ENCODE measurements at regions not wholly inside any gene's neighbourhood (a gene's known extent, or its start where the extent isn't known, plus 50 kb on each side); places are given as distances from the start of the nearest gene placed in this dataset.

DNA sequence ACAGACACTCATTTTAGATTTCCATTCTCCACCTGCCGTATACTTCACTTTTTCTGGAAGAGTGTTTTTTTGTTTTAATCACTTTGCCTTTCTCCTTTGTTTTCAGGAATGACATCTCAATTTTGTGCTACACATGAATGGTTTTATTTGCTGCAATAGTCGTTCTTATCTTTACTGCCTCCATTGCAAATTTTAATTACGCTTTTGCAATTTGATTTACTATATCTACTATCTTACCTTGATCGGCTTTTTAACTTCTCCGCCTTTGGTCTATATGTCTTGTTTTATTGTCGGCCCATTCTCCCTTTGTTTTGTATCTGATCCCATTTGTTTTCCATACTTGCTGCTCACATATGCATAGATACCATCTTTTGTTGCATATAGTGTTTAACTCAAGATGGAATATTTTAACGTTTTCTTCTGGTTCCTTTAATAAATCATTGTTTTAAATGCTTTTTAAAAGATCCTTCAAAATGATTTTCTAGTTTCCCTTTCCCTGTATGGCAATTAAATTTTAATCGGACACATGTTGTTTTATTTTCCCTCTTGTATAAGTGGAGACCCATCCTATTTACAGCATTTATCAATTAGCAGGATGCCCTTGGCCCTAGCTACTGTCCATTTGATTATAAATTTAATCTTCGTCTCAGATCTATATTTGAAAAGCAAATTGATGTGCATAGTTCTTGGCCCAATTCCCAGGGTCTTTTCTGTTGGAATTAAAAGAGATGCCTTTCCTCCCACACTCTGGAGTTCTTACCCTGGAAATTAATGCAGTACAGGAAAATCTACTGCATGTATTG is 97.2 kb upstream of the CNTN4 start:
- intact Hi-C loops (cut with DNase I; ENCODE audit: low total_unique reads): no loop called here
- H3K4me1 ChIP-seq: no peaks in the 10 kb centered on the region
- WGBS, 2 donors: 76 to 78% methylated on average over 9 of the region's 9 CpGs
- H3K4me3 ChIP-seq: no peak overlapping the region
- H3K36me3 ChIP-seq (ENCODE audit: low read depth, missing control alignments): no peaks in the 10 kb centered on the region
- H3K27me3 ChIP-seq: no peaks in the 10 kb centered on the region
- TF ChIP-seq, protein P1, sequence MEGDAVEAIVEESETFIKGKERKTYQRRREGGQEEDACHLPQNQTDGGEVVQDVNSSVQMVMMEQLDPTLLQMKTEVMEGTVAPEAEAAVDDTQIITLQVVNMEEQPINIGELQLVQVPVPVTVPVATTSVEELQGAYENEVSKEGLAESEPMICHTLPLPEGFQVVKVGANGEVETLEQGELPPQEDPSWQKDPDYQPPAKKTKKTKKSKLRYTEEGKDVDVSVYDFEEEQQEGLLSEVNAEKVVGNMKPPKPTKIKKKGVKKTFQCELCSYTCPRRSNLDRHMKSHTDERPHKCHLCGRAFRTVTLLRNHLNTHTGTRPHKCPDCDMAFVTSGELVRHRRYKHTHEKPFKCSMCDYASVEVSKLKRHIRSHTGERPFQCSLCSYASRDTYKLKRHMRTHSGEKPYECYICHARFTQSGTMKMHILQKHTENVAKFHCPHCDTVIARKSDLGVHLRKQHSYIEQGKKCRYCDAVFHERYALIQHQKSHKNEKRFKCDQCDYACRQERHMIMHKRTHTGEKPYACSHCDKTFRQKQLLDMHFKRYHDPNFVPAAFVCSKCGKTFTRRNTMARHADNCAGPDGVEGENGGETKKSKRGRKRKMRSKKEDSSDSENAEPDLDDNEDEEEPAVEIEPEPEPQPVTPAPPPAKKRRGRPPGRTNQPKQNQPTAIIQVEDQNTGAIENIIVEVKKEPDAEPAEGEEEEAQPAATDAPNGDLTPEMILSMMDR (IDR thresholded peaks at IDR 0.05): no peak
- TF ChIP-seq POLR2A (IDR thresholded peaks at IDR 0.05): no peak
- H3K9me3 ChIP-seq: no peaks in the 10 kb centered on the region
- DNase-seq: no peak
- H3K27ac ChIP-seq: no peak overlapping the region

GRCh38 chr3:2023959-2024358 is 74.7 kb upstream of the CNTN4 start:
- H3K9me3 ChIP-seq: no peaks in the 10 kb centered on the region
- WGBS, 2 donors: 75 to 79% methylated on average over 3 of the region's 3 CpGs
- no peaks in the 10 kb centered on the region for H3K27me3 ChIP-seq
- no peak for TF ChIP-seq POLR2A (IDR thresholded peaks at IDR 0.05)
- TF ChIP-seq, protein P1 (IDR thresholded peaks at IDR 0.05): no peak
- no peak overlapping the region for H3K27ac ChIP-seq
- no peaks in the 10 kb centered on the region for H3K36me3 ChIP-seq (ENCODE audit: low read depth, missing control alignments)
- no peaks in the 10 kb centered on the region for H3K4me1 ChIP-seq
- no peak for DNase-seq
- intact Hi-C loops (cut with DNase I; ENCODE audit: low total_unique reads): no loop called here
- no peak overlapping the region for H3K4me3 ChIP-seq

GRCh38 chr3:2024713-2025112 is 74.0 kb upstream of the CNTN4 start:
- Histone ChIP-seq H3K9me3 (no peaks in the 10 kb centered on the region), H3K4me3 (no peak overlapping the region), H3K27ac (no peak overlapping the region), H3K4me1 (no peaks in the 10 kb centered on the region), H3K36me3 (ENCODE audit: low read depth, missing control alignments) (no peaks in the 10 kb centered on the region), H3K27me3 (no peaks in the 10 kb centered on the region)
- TF ChIP-seq POLR2A (IDR thresholded peaks at IDR 0.05): no peak
- DNase-seq: no peak
- intact Hi-C loops (cut with DNase I; ENCODE audit: low total_unique reads): no loop called here
- 78 to 81% methylated on average over 4 of the region's 4 CpGs for WGBS, 2 donors

DNA sequence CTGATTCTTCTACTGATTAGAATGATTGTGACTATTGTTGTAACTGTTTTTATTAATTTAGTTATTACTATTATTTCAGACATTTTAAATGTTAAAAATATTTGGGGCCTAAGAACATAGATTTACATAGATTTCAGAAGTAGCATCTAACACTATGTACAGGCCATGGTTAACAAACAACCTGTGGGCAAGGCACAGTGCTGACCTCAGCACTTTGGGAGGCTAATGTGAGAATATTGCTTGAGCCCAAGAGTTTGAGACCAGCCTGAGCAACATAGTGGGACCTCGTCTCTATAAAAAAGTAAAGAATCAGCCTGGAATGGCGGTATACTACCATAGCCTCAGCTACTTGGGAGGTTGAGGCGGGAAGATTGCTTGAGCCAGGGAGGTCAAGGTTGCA is 69.1 kb upstream of the CNTN4 start:
- WGBS, 2 donors: 92 to 96% methylated on average over 3 of the region's 3 CpGs
- DNase-seq: no peak
- intact Hi-C loops (cut with DNase I; ENCODE audit: low total_unique reads): no loop called here
- Histone ChIP-seq H3K4me3 (no peak overlapping the region), H3K27me3 (no peaks in the 10 kb centered on the region), H3K4me1 (no peaks in the 10 kb centered on the region), H3K36me3 (ENCODE audit: low read depth, missing control alignments) (no peaks in the 10 kb centered on the region), H3K9me3 (no peaks in the 10 kb centered on the region), H3K27ac (no peak overlapping the region)
- no peak for TF ChIP-seq POLR2A (IDR thresholded peaks at IDR 0.05)
- TF ChIP-seq, protein P1 (IDR thresholded peaks at IDR 0.05): no peak

DNA sequence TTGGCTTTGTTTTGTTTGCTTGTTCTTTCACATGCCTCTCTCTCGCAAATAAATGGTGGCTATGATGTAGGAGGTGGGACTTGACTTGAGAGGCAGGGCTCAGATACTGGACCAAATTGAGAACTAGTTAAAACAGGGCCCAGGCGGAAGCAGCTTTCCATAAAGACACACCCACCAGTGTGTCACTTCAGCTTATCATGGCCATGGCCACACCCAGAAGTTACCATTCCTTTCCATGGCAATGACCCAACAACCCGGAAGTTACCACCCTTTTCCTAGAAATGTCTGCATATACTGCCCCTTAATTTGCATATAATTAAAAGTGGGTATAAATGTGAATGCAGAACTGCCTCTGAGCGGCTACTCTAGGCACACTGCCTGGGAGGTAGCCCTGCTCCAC is 62.6 kb upstream of the CNTN4 start:
- no peak overlapping the region for H3K4me3 ChIP-seq
- no peak for DNase-seq
- no peak overlapping the region for H3K27ac ChIP-seq
- 93 to 95% methylated on average over 4 of the region's 4 CpGs for WGBS, 2 donors
- H3K9me3 ChIP-seq: no peaks in the 10 kb centered on the region
- no peaks in the 10 kb centered on the region for H3K27me3 ChIP-seq
- intact Hi-C loops (cut with DNase I; ENCODE audit: low total_unique reads): no loop called here
- H3K36me3 ChIP-seq (ENCODE audit: low read depth, missing control alignments): no peaks in the 10 kb centered on the region
- no peaks in the 10 kb centered on the region for H3K4me1 ChIP-seq
- TF ChIP-seq POLR2A (IDR thresholded peaks at IDR 0.05): no peak
- TF ChIP-seq, protein P1 (IDR thresholded peaks at IDR 0.05): no peak

Measured in testis (tissue), 2 donors.